B cell (primary cell): ENCODE measurements at regions not wholly inside any gene's neighbourhood (a gene's known extent, or its start where the extent isn't known, plus 50 kb on each side); places are given as distances from the start of the nearest gene placed in this dataset.

Experiments
- CTCF ChIP-seq: fragments of 200-600 bp; IDR thresholded peaks from one replicate; pipeline ENCODE4 v1.8.0; 2022; ENCODE audit warnings: antibody characterized with exemption, mild to moderate bottlenecking
- EZH2 ChIP-seq: IDR thresholded peaks from 2 replicates; pipeline ENCODE4 v1.6.1; 2012; ENCODE audit warnings: borderline replicate concordance, low read depth, mild to moderate bottlenecking, moderate library complexity, low read length; ENCODE audit not compliant: insufficient read depth, poor library complexity, severe bottlenecking

GRCh38 chr13:109684084-109684823 lies 102.1 kb downstream of the IRS2 start:
- TF ChIP-seq CTCF (no peak), EZH2 (no peak)
